Tibial nerve (tissue), 4 donors: ENCODE measurements at regions not wholly inside any gene's neighbourhood (a gene's known extent, or its start where the extent isn't known, plus 50 kb on each side); places are given as distances from the start of the nearest gene placed in this dataset.

Experiments
- DNase-seq, 2 donors: peaks; one replicate each; pipeline ENCODE4 v3.0.0-alpha.2; 2019; ENCODE audit warnings: low spot score in 2 of 2
- H3K27ac ChIP-seq, 4 donors: fragments of 200-600 bp; sonication (generic) in 3 of 4; one replicate each; pipeline ENCODE4 v1.5.1; 2017 to 2019; ENCODE audit warnings: mild to moderate bottlenecking in 1 of 4
- H3K27me3 ChIP-seq, 2 donors: fragments of 200-600 bp; sonication (generic) in 1 of 2; one replicate each; pipeline versions ENCODE4 v1.5.1 to v1.6.0; 2017 to 2019
- H3K36me3 ChIP-seq, 3 donors: fragments of 200-600 bp; sonication (generic); one replicate each; pipeline ENCODE4 v1.5.1; 2018 to 2019
- H3K4me1 ChIP-seq, 4 donors: fragments of 200-600 bp; sonication (generic) in 3 of 4; one replicate each; pipeline ENCODE4 v1.5.1; 2017 to 2019
- H3K4me3 ChIP-seq, 4 donors: fragments of 200-600 bp; sonication (generic) in 3 of 4; one replicate each; pipeline ENCODE4 v1.5.1; 2017 to 2019; ENCODE audit warnings: mild to moderate bottlenecking in 1 of 4, moderate library complexity in 1 of 4
- H3K9me3 ChIP-seq, 4 donors: fragments of 200-600 bp; sonication (generic) in 3 of 4; one replicate each; pipeline ENCODE4 v1.5.1; 2017 to 2019
- CTCF ChIP-seq, 5 experiments: fragments of 200-600 bp in 3 of 5; fragments of 450-650 bp in 2 of 5; sonication (generic) in 3 of 5; IDR thresholded peaks; one replicate each; pipeline ENCODE4 v1.5.1; 2016 to 2019; ENCODE audit warnings: antibody characterized with exemption in 5 of 5, mild to moderate bottlenecking in 3 of 5, moderate library complexity in 2 of 5
- EP300 ChIP-seq, 2 donors: sonication (generic); formaldehyde crosslinking; IDR thresholded peaks; one replicate each; pipeline ENCODE4 v1.6.1; 2017; ENCODE audit warnings: antibody characterized with exemption in 2 of 2, mild to moderate bottlenecking in 1 of 2
- POLR2A ChIP-seq, 2 donors: fragments of 450-650 bp; IDR thresholded peaks; one replicate each; pipeline ENCODE4 v1.6.1; 2017; ENCODE audit warnings: antibody characterized with exemption in 2 of 2, mild to moderate bottlenecking in 2 of 2, moderate library complexity in 2 of 2
- WGBS, 2 donors: methylation state at CpG; one replicate each; pipeline ENCODE4 v1.1.5; 2018; 5-methylcytosine and 5-hydroxymethylcytosine counted together

GRCh38 chr11:15705891-15706290, 591.2 kb downstream of the INSC start:
- H3K4me1 ChIP-seq = peaks cover 0 to 10% (median 0%) of the 10 kb centered on the region in 4 donors
- 94 to 95% methylated on average over 5 of the region's 5 CpGs for WGBS, 2 donors
- TF ChIP-seq POLR2A (IDR thresholded peaks at IDR 0.05) = no peak
- no peak for TF ChIP-seq CTCF (IDR thresholded peaks at IDR 0.05)
- no peak for TF ChIP-seq EP300 (IDR thresholded peaks at IDR 0.05)

DNA sequence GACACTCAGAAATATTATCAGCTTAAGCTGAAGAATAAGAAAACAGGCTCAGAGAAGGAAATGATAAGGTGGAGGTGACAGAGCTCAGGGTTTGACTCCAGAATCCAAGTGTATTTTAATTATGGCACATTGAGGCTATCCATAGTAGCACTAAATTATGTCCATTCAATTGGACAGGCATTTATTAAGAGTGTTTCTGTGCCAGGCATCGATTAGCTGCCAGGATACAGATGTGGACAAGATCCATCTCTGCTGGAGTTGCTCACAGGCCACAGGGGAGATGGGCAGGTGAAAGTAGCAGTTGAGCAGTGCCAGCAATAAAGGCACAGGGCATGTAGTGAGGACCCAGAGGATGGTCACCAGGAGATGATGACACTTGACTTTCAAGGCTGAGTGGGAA, 592.5 kb downstream of the INSC start:
- H3K4me1 ChIP-seq = peaks cover 0 to 10% (median 0%) of the 10 kb centered on the region in 4 donors
- no peak overlapping the region for H3K4me3 ChIP-seq
- DNase-seq = no peak
- no peak for TF ChIP-seq CTCF (IDR thresholded peaks at IDR 0.05)
- TF ChIP-seq POLR2A (IDR thresholded peaks at IDR 0.05) = no peak
- no peak for TF ChIP-seq EP300 (IDR thresholded peaks at IDR 0.05)
- no peaks in the 10 kb centered on the region for H3K36me3 ChIP-seq
- H3K9me3 ChIP-seq = peaks cover 0 to 3% (median 0%) of the 10 kb centered on the region in 4 donors
- WGBS, 2 donors = 92 to 93% methylated on average over 1 of the region's 1 CpG
- H3K27ac ChIP-seq = no peak overlapping the region
- H3K27me3 ChIP-seq = no peaks in the 10 kb centered on the region

More at GRCh38 chr11:15705891-15706290, 591.2 kb downstream of the INSC start:
- no peak overlapping the region for H3K27ac ChIP-seq
- peaks cover 0 to 3% (median 0%) of the 10 kb centered on the region in 4 donors for H3K9me3 ChIP-seq
- no peak for DNase-seq
- H3K4me3 ChIP-seq = no peak overlapping the region
- H3K36me3 ChIP-seq = no peaks in the 10 kb centered on the region
- no peaks in the 10 kb centered on the region for H3K27me3 ChIP-seq

- peak; percentile 15 to 24 for DNase-seq
- Histone ChIP-seq H3K27me3 (no peaks in the 10 kb centered on the region), H3K9me3 (peaks cover 0 to 3% (median 0%) of the 10 kb centered on the region in 4 donors), H3K4me3 (no peak overlapping the region), H3K4me1 (peaks cover 0 to 10% (median 0%) of the 10 kb centered on the region in 4 donors), H3K27ac (no peak overlapping the region), H3K36me3 (no peaks in the 10 kb centered on the region)
- TF ChIP-seq EP300 (IDR thresholded peaks at IDR 0.05) (peak in 1 of 2 donors; percentile 47), CTCF (IDR thresholded peaks at IDR 0.05) (no peak)
- WGBS, 2 donors = 30 to 41% methylated on average over 2 of the region's 2 CpGs
These were observed 593.2 kb downstream of the INSC start for GRCh38 chr11:15707971-15708370.

DNA sequence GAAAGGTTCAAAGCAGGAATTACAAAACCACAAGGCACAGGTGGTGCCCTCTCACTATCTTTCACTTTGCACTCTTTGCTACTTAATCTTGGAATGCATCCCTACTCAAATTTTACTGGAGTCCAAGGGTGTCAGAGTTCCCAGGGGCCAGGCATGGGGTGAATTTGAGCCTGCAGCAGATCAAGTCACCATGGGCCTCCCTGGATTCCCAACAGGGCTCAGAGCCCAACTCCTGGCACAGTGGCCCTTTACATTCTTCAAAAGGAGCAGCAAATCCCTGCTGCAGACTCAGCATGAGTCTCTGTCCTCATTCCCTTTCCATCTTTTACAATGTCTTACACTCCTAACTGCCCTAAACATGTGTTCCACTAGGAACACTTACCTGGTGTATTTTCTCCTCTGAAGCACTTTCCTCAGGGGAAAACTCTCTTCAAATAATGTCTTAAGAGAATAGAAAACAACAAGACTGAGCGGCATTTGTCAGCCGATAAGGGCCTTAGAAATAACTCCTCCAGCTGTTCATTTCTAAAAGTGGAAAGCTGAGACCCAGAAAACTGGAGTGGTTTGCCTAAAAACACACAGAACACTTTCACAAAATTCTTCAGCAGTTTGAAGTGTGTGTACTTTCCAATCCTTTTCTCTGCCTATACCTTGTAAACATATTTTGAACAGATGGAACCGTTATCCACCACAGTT, 596.0 kb downstream of the INSC start:
- H3K27me3 ChIP-seq = no peaks in the 10 kb centered on the region
- no peak overlapping the region for H3K27ac ChIP-seq
- no peak for TF ChIP-seq CTCF (IDR thresholded peaks at IDR 0.05)
- TF ChIP-seq POLR2A (IDR thresholded peaks at IDR 0.05) = no peak
- no peak for TF ChIP-seq EP300 (IDR thresholded peaks at IDR 0.05)
- DNase-seq = no peak
- peaks cover 0 to 15% (median 0%) of the 10 kb centered on the region in 4 donors for H3K4me1 ChIP-seq
- no peak overlapping the region for H3K4me3 ChIP-seq
- 82 to 85% methylated on average over 3 of the region's 3 CpGs for WGBS, 2 donors
- no peaks in the 10 kb centered on the region for H3K9me3 ChIP-seq
- H3K36me3 ChIP-seq = no peaks in the 10 kb centered on the region

DNA sequence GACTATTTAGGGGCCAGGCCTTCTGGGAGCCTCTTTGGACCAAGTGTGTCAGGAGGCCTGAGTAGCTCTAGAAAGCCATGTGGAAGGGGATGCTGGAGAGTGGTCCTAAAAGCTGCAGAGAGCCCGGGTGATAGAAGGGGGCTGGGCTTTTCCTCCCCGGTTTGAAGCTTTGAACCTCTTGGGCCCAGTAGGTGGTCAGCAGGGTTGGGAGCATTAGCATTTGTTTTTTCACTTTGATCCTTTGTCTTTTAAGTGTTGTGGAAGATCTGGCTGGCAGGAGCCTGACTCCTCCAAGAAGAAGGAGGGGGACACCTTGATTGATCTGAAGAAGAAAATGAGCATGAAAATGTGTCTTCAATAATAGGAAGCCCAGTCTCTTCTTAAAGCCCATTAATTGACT, 596.6 kb downstream of the INSC start:
- H3K36me3 ChIP-seq = no peaks in the 10 kb centered on the region
- H3K4me1 ChIP-seq = peaks cover 0 to 15% (median 0%) of the 10 kb centered on the region in 4 donors
- H3K4me3 ChIP-seq = no peak overlapping the region
- H3K9me3 ChIP-seq = no peaks in the 10 kb centered on the region
- H3K27ac ChIP-seq = no peak overlapping the region
- H3K27me3 ChIP-seq = no peaks in the 10 kb centered on the region
- WGBS, 2 donors = 61 to 74% methylated on average over 2 of the region's 2 CpGs
- DNase-seq = no peak
- TF ChIP-seq POLR2A (IDR thresholded peaks at IDR 0.05) = no peak
- no peak for TF ChIP-seq EP300 (IDR thresholded peaks at IDR 0.05)
- no peak for TF ChIP-seq CTCF (IDR thresholded peaks at IDR 0.05)
